HG02943 (cell line): ENCODE measurements at regions not wholly inside any gene's neighbourhood (a gene's known extent, or its start where the extent isn't known, plus 50 kb on each side); places are given as distances from the start of the nearest gene placed in this dataset.
"Not testable (repeated sequence)": the region's sequence is repeated elsewhere in the genome, so short reads cannot be mapped to it uniquely, and the experiment has no call there.

Experiments
- ATAC-seq: cut with Tn5 transposase; IDR thresholded peaks from one replicate; pipeline ENCODE4 v1.9.1; 2021; ENCODE audit warnings: mild to moderate bottlenecking, low read depth, moderate library complexity; ENCODE audit not compliant: unreplicated experiment

DNA sequence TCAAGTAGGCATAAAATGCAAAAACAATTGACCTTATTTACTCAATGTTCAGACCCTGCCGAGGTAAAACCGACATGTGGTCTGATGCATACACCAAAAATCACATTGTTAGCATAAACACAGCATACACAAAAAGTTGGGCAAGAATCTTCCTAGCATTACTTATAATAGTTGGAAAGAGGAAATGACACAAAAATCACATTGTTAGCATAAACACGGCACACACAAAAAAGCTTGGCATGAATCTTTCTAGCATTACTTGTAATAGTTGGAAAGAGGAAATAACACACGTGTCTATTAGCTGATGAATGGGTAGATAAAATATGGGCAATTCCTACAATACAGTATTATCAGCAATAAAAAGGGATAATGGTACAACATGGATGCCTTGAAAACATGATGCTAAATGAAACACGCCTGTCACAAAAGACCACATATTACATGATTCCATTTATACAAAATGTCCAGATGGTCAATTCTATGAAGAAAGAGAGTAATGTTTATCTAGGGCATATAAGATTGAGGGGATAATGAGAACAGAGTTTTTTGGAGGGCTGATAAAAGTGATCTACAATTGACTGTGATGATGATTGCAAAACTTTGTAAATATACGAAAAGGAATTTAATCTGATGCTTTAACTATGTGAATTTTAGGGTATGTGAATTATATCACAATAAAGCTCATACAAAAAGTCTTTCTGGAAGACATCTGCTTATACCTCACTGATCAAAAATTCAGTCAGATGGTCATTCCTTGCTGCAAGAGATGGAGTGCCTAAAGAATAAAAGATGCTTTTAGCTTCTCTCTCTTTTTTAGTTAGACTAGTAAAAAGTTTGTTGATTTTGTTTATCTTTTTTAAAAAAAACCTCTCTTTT, 1019.5 kb upstream of the CITED2 start:
- ATAC-seq, result no peak

DNA sequence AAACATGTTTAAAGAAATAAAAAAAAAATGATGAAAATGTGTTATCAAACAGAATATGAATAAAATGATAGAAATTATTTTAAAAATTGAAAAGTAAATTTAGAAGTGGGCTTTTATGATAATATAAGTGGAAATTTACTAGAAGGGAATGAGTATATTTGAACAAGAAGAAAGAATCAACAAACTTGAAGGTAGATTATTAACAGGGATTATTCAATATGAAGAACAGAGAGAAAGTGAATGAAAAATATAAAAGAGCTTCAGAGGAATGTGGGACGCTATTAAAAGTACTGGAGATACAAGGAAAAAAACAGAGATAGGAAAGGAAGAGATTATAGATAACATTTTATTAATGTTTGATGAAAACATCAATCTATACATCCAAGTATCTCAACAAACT, 1014.4 kb upstream of the CITED2 start:
- no peak for ATAC-seq

DNA sequence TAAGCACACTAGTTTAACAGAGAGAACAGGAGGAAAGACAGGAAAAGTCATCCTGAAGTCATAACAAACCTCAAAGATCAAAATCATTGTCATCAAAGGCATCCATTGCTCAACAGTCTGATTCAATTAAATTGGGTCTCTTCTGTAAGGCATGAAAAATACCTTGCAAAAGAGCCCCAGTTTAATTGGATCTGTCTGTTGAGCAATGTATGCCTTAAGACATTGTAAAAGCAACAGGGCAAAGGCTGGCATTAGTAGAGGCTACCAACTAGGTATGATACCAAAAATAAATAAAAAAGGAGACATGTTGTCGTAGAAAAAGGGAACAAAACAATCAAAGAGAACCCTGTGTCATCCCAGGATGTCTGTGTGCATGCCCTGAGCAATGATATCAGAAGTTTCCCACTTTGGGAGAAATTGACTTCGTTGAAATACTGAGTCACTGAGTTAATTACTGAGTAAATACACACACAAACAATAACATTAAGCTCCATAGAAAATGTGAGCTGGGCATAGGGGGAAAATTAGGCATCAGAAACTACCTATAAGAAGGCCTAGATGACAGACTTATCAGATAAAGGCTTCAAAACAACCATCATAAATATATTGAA, 1013.8 kb upstream of the CITED2 start:
- ATAC-seq, result no peak

GRCh38 chr6:140385679-140386078, 1011.2 kb upstream of the CITED2 start:
- no peak for ATAC-seq

- no peak for ATAC-seq
These were observed 1007.9 kb upstream of the CITED2 start for GRCh38 chr6:140382355-140382754.

DNA sequence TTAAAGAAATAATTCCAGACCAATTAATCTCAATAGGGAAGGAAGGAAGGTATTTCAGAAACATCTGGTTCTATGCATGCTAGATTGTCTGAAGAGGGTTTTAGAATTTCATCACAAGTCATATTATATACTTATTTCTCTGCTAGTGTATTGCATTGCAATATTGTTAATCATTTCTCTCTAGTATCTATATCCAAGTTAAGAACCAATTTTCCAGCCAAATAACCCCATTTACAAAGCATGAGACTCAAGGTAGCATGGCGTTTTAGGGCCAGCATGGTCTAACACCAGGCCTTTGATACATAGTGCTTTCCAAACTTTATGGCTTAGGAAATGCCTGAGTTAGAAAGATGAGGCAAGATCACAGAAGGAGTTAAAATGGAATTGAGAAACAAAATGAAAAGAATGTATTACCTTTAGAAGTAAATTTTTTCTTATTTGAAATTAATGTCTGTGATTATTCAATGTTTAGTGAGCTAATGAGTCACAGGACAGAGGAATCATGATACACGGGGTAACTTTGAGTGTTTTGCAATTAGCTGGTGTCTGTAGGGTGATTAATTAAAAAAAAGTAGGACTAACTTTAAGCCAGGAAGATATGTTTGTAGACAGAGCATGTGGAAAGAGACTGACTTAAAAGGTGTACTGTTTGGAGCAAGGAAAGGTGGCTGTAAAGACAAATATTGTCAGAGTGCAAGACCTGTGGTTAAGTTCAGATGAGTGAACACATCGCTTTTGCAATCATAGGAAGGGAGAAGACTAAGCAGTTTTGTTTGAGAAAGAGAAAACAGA, 1006.2 kb upstream of the CITED2 start:
- ATAC-seq, result no peak

DNA sequence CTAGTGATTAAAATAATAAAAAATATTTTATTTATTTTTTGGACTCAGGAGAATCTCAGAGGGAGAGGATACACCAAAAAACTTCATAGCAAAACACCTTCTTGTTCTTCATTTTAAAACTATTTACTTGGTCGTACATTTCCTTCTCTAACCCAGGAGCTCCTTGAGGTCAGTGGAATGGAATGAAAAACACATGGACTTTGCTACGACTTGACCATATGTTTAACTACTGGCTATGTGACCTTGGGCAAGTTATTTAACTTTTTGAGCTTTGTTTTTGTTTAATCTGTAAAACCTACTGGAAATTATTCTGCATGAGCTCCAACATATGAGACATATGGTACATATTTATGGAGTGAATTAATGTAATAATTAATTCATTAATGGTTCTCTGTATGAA, 1005.5 kb upstream of the CITED2 start:
- no peak for ATAC-seq

- ATAC-seq, result no peak
These were observed 1001.8 kb upstream of the CITED2 start for GRCh38 chr6:140376209-140376608.

- not testable (repeated sequence) for ATAC-seq
These were observed 999.3 kb upstream of the CITED2 start for GRCh38 chr6:140373728-140374127.

DNA sequence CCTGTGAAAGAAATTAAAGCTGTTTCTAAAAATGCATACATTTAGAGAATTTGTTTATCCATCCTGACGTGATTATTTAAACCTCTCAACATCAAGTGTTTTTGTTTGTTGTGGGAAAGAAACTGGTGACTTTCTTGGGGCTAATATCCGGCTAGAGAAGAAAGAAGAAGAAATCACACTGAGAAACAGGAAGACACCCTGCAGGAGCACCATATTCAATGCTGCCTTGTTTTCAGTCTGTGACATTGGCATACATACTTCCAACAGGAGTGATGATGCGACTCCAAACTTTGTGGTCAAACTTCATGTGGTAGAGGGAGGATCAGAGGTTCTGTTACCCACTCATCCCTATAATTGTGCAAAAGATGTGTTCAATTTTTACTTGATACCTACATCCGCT, 997.6 kb upstream of the CITED2 start:
- ATAC-seq, result no peak

- no peak for ATAC-seq
These were observed 996.8 kb upstream of the CITED2 start for GRCh38 chr6:140370976-140371870.

- no peak for ATAC-seq
These were observed 996.0 kb upstream of the CITED2 start for GRCh38 chr6:140370441-140370840.

GRCh38 chr6:140366991-140367390, 992.5 kb upstream of the CITED2 start:
- ATAC-seq, result no peak

DNA sequence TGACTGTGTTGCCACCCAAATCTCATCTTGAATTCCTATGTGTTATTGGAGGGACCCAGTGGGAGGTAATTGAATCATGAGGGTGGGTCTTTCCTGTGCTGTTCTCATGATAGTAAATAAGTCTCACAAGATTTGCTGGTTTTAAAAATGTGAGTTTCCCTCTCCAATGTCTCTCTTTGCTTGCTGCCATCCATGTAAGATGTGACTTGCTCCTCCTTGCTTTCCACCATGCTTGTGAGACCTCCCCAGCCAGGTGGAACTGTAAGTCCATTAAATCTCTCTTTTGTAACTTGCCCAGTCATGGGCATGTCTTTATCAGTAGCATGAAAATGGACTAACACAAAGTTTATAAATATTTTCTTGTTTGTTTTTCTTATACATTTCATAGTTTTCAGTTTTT, 990.5 kb upstream of the CITED2 start:
- ATAC-seq, result no peak

DNA sequence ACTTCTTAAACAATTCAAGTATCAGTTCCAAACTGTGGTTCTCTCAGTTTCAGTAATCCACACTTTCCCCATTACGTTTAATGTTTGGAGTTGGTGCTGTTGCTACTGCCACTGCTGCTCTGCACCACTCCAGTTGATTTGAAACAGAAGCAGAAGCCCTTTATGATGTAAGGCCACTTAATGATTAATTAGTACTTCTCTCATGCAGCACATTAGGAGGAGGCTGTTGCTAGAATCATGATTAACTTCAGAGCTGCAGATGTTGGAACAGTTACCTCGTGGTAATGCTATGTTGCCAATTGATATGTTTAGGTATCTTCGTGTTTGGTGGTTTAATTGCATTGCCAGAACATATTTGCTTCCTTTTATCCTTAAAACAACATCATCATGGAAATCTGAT, 986.2 kb upstream of the CITED2 start:
- ATAC-seq, result no peak

DNA sequence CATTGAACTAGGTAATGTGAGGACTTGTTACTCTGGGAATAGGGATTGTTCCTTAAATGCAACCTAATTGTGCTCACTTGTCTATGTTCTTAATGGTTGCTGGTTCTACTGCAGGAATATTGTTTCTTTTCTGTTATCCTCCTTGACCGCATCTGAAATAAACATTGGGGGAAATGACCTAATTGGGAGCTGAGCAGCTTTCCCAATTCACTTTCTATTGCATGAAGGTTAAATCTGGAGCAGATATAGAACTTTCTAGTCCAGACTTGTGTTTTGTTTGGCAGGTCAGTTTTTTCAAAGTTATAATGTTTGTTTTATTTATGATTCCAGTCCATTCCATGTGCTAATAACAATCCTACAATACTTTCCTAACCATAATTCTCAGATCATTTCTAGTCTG, 981.0 kb upstream of the CITED2 start:
- no peak for ATAC-seq

DNA sequence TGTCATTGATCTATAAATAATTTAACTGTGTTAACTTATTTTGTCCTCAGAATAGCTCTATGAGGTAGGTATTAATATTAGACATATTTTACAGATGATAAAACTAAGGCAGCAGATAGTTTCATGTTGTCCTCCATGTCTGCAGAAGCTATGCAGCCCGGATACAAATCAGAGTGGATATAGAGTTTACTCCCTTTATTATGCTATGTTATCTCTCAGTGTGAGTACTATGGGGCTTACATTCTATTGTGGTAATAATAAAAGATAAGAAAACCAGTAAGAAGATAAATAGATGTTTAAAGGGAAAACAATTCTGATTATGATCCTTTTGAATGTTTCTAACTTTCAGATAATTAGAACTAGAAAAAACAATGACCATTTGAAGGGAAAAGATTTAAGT, 979.8 kb upstream of the CITED2 start:
- no peak for ATAC-seq

- no peak for ATAC-seq
These were observed 979.1 kb upstream of the CITED2 start for GRCh38 chr6:140353536-140353935.

DNA sequence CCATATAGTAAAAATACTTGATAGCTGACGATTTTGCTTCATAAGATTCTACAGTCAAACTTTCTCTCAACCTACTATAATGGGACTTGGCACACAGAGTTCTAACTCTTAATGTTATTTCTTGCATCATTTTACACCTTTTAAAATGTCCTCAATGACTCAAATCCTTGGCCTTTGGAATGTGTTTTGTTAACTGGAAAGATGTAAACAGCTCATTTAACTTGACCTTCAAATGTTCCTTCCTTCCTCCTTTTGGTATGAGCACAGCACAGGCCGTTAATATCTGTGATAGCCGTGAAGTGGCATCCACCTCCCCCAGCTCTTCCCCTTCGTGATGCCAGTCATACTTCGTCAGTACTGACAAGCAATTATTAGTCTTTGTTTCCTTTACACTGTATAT, 972.0 kb upstream of the CITED2 start:
- ATAC-seq, result no peak

DNA sequence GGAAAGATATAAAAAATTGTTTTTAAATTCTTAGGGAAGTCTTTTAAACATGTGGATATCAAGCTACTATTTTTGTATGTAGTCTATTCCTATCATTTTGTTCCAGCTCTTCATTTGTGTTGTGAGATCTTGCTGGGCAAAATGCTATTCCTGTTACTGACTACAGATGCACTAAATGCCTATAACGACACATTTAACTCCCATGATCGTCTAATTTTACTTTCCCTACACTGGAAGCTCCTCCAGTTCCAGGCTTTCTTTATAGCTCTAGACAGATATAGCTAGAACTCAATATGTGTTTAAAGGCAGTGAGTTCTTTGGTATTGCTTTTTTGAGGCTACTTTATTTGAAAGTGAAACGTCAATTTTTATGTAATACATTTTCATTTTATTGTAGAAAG, 971.5 kb upstream of the CITED2 start:
- ATAC-seq, result no peak
